H1 (cell line): ENCODE measurements at regions not wholly inside any gene's neighbourhood (a gene's known extent, or its start where the extent isn't known, plus 50 kb on each side); places are given as distances from the start of the nearest gene placed in this dataset.

Experiments
- CTCF ChIA-PET: fragments of 300-600 bp; sonication (Branson Sonifier 250); formaldehyde crosslinking; loops from one replicate; lab custom pipeline; 2021; ENCODE audit not compliant: partially characterized antibody; lab: Charles Lee
- POLR2A ChIA-PET: fragments of 300-600 bp; sonication (Branson Sonifier 250); formaldehyde crosslinking; loops from one replicate; lab custom pipeline; 2021; ENCODE audit warnings: inconsistent platforms; ENCODE audit not compliant: partially characterized antibody; lab: Charles Lee
- DNase-seq, 2 experiments: peaks; one replicate each; pipeline versions ENCODE4 v3.0.0 to v3.0.0-alpha.2; 2010 to 2022; ENCODE audit warnings: low spot score in 2 of 2, low read depth in 1 of 2, mixed read lengths in 1 of 2
- FAIRE-seq: peaks from 2 replicates; lab custom pipeline; 2011; peaks lifted over from hg19 to GRCh38; lab: Jason Lieb, UNC
- H2AFZ ChIP-seq: 2 replicates; pipeline ENCODE4 v1.8.1; 2012; ENCODE audit warnings: low read length, inconsistent platforms
- H2AK5ac ChIP-seq: 2 replicates; pipeline ENCODE4 v1.6.1; 2013; ENCODE audit warnings: low read depth, low read length
- H2BK120ac ChIP-seq: replicated peaks from 2 replicates; pipeline ENCODE3; 2013; ENCODE audit warnings: low read depth, low read length, inconsistent platforms
- H2BK12ac ChIP-seq: 2 replicates; pipeline ENCODE4 v1.6.1; 2013; ENCODE audit warnings: low read depth, low read length
- H2BK15ac ChIP-seq: 2 replicates; pipeline ENCODE4 v1.6.1; 2013; ENCODE audit warnings: low read length
- H2BK20ac ChIP-seq: 2 replicates; pipeline ENCODE4 v1.6.1; 2013; ENCODE audit warnings: low read length
- H2BK5ac ChIP-seq: 2 replicates; pipeline ENCODE4 v1.6.1; 2013; ENCODE audit warnings: low read depth, low read length
- H3K14ac ChIP-seq: 2 replicates; pipeline ENCODE4 v1.6.1; 2013; ENCODE audit warnings: inconsistent platforms; ENCODE audit not compliant: insufficient read length
- H3K18ac ChIP-seq: 2 replicates; pipeline ENCODE4 v1.6.1; 2013; ENCODE audit warnings: low read length; ENCODE audit errors: extremely low read depth
- H3K23ac ChIP-seq: 2 replicates; pipeline ENCODE4 v1.6.1; 2013; ENCODE audit warnings: inconsistent platforms; ENCODE audit not compliant: insufficient read length
- H3K23me2 ChIP-seq: 2 replicates; pipeline ENCODE4 v1.6.1; 2013; ENCODE audit warnings: low read depth, low read length
- H3K27ac ChIP-seq: 2 replicates; pipeline ENCODE4 v1.6.1; 2011; ENCODE audit warnings: low read depth, low read length, inconsistent platforms
- H3K27me3 ChIP-seq, 4 experiments: replicated peaks in 1 of 4; 1 replicate in 1 of 4; 2 replicates in 3 of 4; pipeline versions ENCODE4 v1.6.1 to v1.8.1; 2011 to 2013; ENCODE audit warnings: low read length in 3 of 4, mild to moderate bottlenecking in 3 of 4, inconsistent platforms in 2 of 4, mixed read lengths in 2 of 4, moderate library complexity in 1 of 4; ENCODE audit not compliant: control insufficient read depth in 3 of 4, insufficient read depth in 3 of 4; ENCODE audit errors: extremely low read depth in 1 of 4
- H3K36me3 ChIP-seq, 4 experiments: 2 replicates each; pipeline versions ENCODE4 v1.6.1 to v1.8.1; 2011 to 2013; ENCODE audit warnings: mild to moderate bottlenecking in 4 of 4, low read length in 3 of 4, moderate library complexity in 2 of 4, control low read depth in 1 of 4, inconsistent platforms in 1 of 4; ENCODE audit not compliant: insufficient read depth in 4 of 4, control insufficient read depth in 2 of 4
- H3K4ac ChIP-seq: replicated peaks from 2 replicates; pipeline ENCODE3; 2013; ENCODE audit warnings: low read length, low read depth, mixed read lengths, inconsistent platforms; ENCODE audit not compliant: insufficient read length
- H3K4me1 ChIP-seq, 4 experiments: replicated peaks in 1 of 4; 1 replicate in 1 of 4; 2 replicates in 3 of 4; pipeline versions ENCODE4 v1.6.1 to v1.8.1; 2011 to 2013; ENCODE audit warnings: low read length in 3 of 4, inconsistent platforms in 2 of 4, mixed read lengths in 1 of 4; ENCODE audit not compliant: insufficient read depth in 4 of 4, control insufficient read depth in 3 of 4
- H3K4me2 ChIP-seq, 2 experiments: 2 replicates each; pipeline versions ENCODE4 v1.6.1 to v1.8.1; 2011 to 2013; ENCODE audit warnings: low read depth in 2 of 2, low read length in 2 of 2, control low read depth in 1 of 2, inconsistent platforms in 1 of 2, mild to moderate bottlenecking in 1 of 2; ENCODE audit not compliant: insufficient read depth in 1 of 2
- H3K4me3 ChIP-seq, 4 experiments: fragments of 200-600, 300-600 bp in 1 of 4; sonication (generic), shearing (Covaris generic), sonication (Bioruptor Twin) in 1 of 4; 2 replicates each; pipeline versions ENCODE4 v1.5.1 to v1.8.1; 2011 to 2016; ENCODE audit warnings: low read length in 4 of 4, low read depth in 3 of 4, control low read depth in 2 of 4, inconsistent platforms in 2 of 4, mild to moderate bottlenecking in 2 of 4, mixed read lengths in 1 of 4, moderate library complexity in 1 of 4; ENCODE audit not compliant: insufficient read depth in 2 of 4; ENCODE audit errors: extremely low read depth in 1 of 4
- H3K56ac ChIP-seq: replicated peaks from 2 replicates; pipeline ENCODE3; 2013; ENCODE audit warnings: low read depth, mild to moderate bottlenecking, mixed read lengths, low read length, inconsistent platforms; ENCODE audit not compliant: insufficient read length
- H3K79me1 ChIP-seq: 2 replicates; pipeline ENCODE4 v1.6.1; 2013; ENCODE audit warnings: low read depth, low read length, control low read depth
- H3K79me2 ChIP-seq, 2 experiments: 2 replicates each; pipeline versions ENCODE4 v1.6.1 to v1.8.1; 2012 to 2013; ENCODE audit warnings: low read length in 2 of 2, mild to moderate bottlenecking in 2 of 2, inconsistent platforms in 1 of 2; ENCODE audit not compliant: insufficient read depth in 2 of 2, control insufficient read depth in 1 of 2
- H3K9ac ChIP-seq, 4 experiments: replicated peaks in 1 of 4; 1 replicate in 1 of 4; 2 replicates in 3 of 4; pipeline versions ENCODE4 v1.6.1 to v1.8.1; 2011 to 2013; ENCODE audit warnings: low read depth in 3 of 4, low read length in 3 of 4, control low read depth in 2 of 4, mild to moderate bottlenecking in 2 of 4, moderate library complexity in 2 of 4, inconsistent platforms in 1 of 4; ENCODE audit errors: extremely low read depth in 1 of 4
- H3K9me3 ChIP-seq, 2 experiments: 2 replicates each; pipeline versions ENCODE4 v1.6.1 to v1.8.1; 2012 to 2013; ENCODE audit warnings: mild to moderate bottlenecking in 2 of 2, moderate library complexity in 2 of 2, control low read depth in 1 of 2, inconsistent platforms in 1 of 2, low read depth in 1 of 2, low read length in 1 of 2, mixed read lengths in 1 of 2; ENCODE audit not compliant: insufficient read depth in 2 of 2
- H4K20me1 ChIP-seq, 2 experiments: replicated peaks in 1 of 2; 2 replicates each; pipeline versions ENCODE3 to v1.8.1; 2011 to 2013; ENCODE audit warnings: inconsistent platforms in 2 of 2, low read length in 2 of 2, mild to moderate bottlenecking in 1 of 2; ENCODE audit not compliant: insufficient read depth in 2 of 2, control insufficient read depth in 1 of 2
- H4K5ac ChIP-seq: 2 replicates; pipeline ENCODE4 v1.6.1; 2013; ENCODE audit warnings: low read length, low read depth, mixed read lengths, inconsistent platforms; ENCODE audit not compliant: insufficient read length
- H4K8ac ChIP-seq: 2 replicates; pipeline ENCODE4 v1.8.0; 2013; ENCODE audit warnings: mild to moderate bottlenecking, moderate library complexity, low read length, inconsistent platforms; ENCODE audit not compliant: insufficient read depth; ENCODE audit errors: extremely low read depth
- H4K91ac ChIP-seq: replicated peaks from 2 replicates; pipeline ENCODE3; 2013; ENCODE audit warnings: low read length, mixed read lengths, inconsistent platforms; ENCODE audit not compliant: insufficient read length
- CBX5 ChIP-seq: fragments of 300-800, 300-1000 bp; sonication (generic); IDR thresholded peaks from 2 replicates; pipeline ENCODE4 v1.7.1; 2016; ENCODE audit warnings: antibody characterized with exemption, low read length, low read depth
- NANOG ChIP-seq: IDR thresholded peaks from 2 replicates; pipeline ENCODE4 v1.6.1; 2011; ENCODE audit warnings: low read length, low read depth, mild to moderate bottlenecking, inconsistent platforms; ENCODE audit not compliant: insufficient read depth, poor library complexity, severe bottlenecking
- RBBP5 ChIP-seq: IDR thresholded peaks from 2 replicates; pipeline ENCODE4 v1.7.1; 2012; ENCODE audit warnings: low read depth, mild to moderate bottlenecking, inconsistent platforms, low read length, moderate library complexity, borderline replicate concordance
- SUZ12 ChIP-seq: fragments of 200-600 bp; sonication (generic); IDR thresholded peaks from 2 replicates; pipeline ENCODE4 v1.6.1; 2012; ENCODE audit warnings: mild to moderate bottlenecking, inconsistent platforms, low read length, moderate library complexity, mixed read lengths
- WGBS, 2 experiments: shearing (Covaris generic) in 1 of 2; methylation state at CpG; one replicate each; pipeline versions ENCODE4 v1.1.6 to v1.1.7; 2013 to 2015; ENCODE audit warnings: low lambda C conversion rate in 2 of 2, mixed read lengths in 2 of 2, inconsistent platforms in 1 of 2, low coverage in 1 of 2, missing lambda C conversion rate in 1 of 2; ENCODE audit not compliant: insufficient replicate concordance in 2 of 2, insufficient coverage in 1 of 2, insufficient read length in 1 of 2; ENCODE audit errors: extremely low coverage in 1 of 2, missing lambda C conversion rate in 1 of 2; 5-methylcytosine and 5-hydroxymethylcytosine counted together

DNA sequence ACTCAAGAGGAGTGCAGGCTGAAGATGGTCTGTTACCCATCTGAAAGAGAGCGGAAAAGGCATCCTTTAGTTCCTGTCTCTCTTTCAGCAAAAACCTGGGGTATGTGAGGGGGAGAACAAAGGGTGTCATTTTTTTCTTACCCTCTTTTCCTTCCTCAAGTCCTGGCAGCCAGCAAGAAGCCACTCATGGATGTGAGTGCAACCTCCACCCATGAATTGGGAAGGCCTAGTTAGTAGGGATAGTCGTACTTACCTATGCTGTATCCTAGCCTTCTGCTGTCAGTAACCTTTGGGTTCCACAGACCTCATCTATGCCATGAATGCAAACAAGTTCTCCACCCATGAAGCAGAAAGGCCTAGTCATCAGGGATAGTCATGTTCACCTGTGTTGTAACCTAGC, 472.8 kb downstream of the ZIC1 start:
- Histone ChIP-seq H2BK5ac (no peak overlapping the region), H3K23ac (no peak overlapping the region), H2BK12ac (no peak overlapping the region), H2AFZ (no peak overlapping the region), H3K79me2 (no peaks in the 10 kb centered on the region), H3K4me2 (no peak overlapping the region), H4K20me1 (no peaks in the 10 kb centered on the region), H2BK15ac (0 out of 2 replicates have a peak overlapping the region, but pooled peaks have one; percentile 67), H3K18ac (no peak overlapping the region), H2AK5ac (no peak overlapping the region), H3K56ac (no peak overlapping the region), H4K5ac (no peak overlapping the region), H4K91ac (no peak overlapping the region), H3K9me3 (peaks cover 34 to 37% of the 10 kb centered on the region in 2 experiments), H2BK20ac (0 out of 2 replicates have a peak overlapping the region, but pooled peaks have one; percentile 64), H3K79me1 (no peaks in the 10 kb centered on the region), H3K27me3 (no peaks in the 10 kb centered on the region), H3K23me2 (no peaks in the 10 kb centered on the region), H2BK120ac (no peak overlapping the region), H3K9ac (no peak overlapping the region), H3K4ac (no peak overlapping the region), H3K14ac (no peak overlapping the region), H3K4me1 (no peaks in the 10 kb centered on the region), H3K4me3 (no peak overlapping the region; a peak in 1 of 8 replicates), H3K36me3 (peaks cover 0 to 4% (median 0%) of the 10 kb centered on the region in 4 experiments; a peak in 1 of 8 replicates), H3K27ac (no peak overlapping the region), H4K8ac (no peak overlapping the region)
- TF ChIP-seq SUZ12 (no peak), NANOG (no peak), CBX5 (peak; percentile 95; the same call in 1 of the 2 replicates), RBBP5 (no peak)
- ChIA-PET POLR2A (no interaction called here), CTCF (no interaction called here)
- no peak for DNase-seq
- 95% methylated on average over 2 of the region's 2 CpGs; no CpG with 5 or more reads in 1 of the 2 experiments for WGBS, 2 experiments
- no peak for FAIRE-seq
